Vagina (tissue), 2 donors: ENCODE measurements at regions not wholly inside any gene's neighbourhood (a gene's known extent, or its start where the extent isn't known, plus 50 kb on each side); places are given as distances from the start of the nearest gene placed in this dataset.

Experiments used
- POLR2A ChIP-seq, 2 donors: fragments of 450-650 bp; IDR thresholded peaks; one replicate each; pipeline ENCODE4 v1.6.1; 2017; ENCODE audit warnings: antibody characterized with exemption in 2 of 2, mild to moderate bottlenecking in 2 of 2, moderate library complexity in 2 of 2
- TF ChIP-seq, protein P1 (sequence below), 3 experiments: fragments of 450-650 bp in 2 of 3; fragments of 200-600 bp in 1 of 3; sonication (generic) in 1 of 3; IDR thresholded peaks; one replicate each; pipeline ENCODE4 v1.5.1; 2017 to 2019; ENCODE audit warnings: antibody characterized with exemption in 3 of 3, mild to moderate bottlenecking in 2 of 3, moderate library complexity in 2 of 3

DNA sequence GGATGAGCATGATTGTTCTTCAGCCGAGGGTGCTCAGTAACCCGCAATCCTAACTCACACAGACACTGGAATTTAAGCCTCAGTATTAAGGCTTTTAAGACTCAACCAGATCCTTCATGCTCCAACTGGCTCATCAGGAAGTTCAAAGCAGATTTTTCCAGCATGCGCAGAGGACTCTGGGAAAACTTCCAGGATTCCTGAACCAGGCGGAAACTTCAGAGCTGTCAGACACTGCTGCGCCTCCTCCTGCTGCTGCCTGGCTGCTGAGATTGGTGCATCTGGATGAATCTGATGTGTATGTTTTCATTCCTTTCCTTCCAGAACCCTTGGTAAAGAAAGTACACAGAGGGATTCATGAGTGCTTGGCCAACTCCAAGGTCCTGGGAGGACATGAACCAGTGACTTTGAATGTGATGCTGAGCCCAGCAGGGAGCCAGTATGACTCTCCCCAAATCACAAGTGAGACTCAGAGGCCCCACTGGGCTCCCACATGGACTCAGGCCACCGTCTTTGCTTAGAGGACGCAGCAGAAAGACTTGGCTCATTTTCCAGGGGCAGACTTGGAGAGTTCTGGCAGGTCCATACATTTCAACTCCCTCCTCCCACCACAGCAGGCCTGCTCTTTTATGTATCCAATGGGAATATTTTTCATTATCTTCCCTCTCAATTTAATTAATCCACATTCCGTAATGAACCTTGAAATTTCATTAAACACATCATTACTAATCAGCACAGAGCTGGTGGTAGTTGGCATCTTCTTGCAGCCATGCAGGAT lies 143.5 kb upstream of the HDAC4 start:
- TF ChIP-seq, protein P1, sequence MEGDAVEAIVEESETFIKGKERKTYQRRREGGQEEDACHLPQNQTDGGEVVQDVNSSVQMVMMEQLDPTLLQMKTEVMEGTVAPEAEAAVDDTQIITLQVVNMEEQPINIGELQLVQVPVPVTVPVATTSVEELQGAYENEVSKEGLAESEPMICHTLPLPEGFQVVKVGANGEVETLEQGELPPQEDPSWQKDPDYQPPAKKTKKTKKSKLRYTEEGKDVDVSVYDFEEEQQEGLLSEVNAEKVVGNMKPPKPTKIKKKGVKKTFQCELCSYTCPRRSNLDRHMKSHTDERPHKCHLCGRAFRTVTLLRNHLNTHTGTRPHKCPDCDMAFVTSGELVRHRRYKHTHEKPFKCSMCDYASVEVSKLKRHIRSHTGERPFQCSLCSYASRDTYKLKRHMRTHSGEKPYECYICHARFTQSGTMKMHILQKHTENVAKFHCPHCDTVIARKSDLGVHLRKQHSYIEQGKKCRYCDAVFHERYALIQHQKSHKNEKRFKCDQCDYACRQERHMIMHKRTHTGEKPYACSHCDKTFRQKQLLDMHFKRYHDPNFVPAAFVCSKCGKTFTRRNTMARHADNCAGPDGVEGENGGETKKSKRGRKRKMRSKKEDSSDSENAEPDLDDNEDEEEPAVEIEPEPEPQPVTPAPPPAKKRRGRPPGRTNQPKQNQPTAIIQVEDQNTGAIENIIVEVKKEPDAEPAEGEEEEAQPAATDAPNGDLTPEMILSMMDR (IDR thresholded peaks at IDR 0.05), result no peak
- TF ChIP-seq POLR2A (IDR thresholded peaks at IDR 0.05), result no peak
